OCI-LY3 (cell line): ENCODE measurements at regions not wholly inside any gene's neighbourhood (a gene's known extent, or its start where the extent isn't known, plus 50 kb on each side); places are given as distances from the start of the nearest gene placed in this dataset.

Source experiments
- EZH2phosphoT487 ChIP-seq: fragments of 200-600 bp; shearing (Covaris generic); IDR thresholded peaks from 2 replicates; pipeline ENCODE4 v1.6.1; 2018; ENCODE audit warnings: antibody characterized with exemption, mixed run types, low read depth
- TF ChIP-seq, protein P1 (sequence below): fragments of 200-600, 300-600 bp; sonication (generic); IDR thresholded peaks from 2 replicates; pipeline ENCODE4 v1.5.1; 2014; ENCODE audit warnings: antibody characterized with exemption, low read length, low read depth

DNA sequence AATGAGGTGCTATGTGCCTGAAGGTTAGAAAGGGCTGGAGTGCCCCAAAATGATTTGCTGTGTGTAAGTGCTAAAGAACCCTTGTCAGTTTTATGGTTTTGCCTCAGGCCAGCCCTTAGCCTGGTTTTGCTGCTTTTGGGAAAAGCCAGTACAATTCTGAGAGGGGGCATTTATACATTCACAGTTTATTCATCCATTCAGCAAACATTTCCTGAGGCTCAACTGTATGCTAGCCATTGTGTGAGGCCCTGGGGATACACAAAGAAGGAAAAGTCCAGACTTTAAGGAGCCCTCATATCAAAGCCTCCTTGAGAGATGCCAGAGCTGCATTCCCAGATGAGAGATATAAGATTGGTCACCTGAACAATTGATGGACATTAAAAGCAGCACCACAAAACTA, 115.2 kb upstream of the PLCXD3 start:
- TF ChIP-seq, protein P1, sequence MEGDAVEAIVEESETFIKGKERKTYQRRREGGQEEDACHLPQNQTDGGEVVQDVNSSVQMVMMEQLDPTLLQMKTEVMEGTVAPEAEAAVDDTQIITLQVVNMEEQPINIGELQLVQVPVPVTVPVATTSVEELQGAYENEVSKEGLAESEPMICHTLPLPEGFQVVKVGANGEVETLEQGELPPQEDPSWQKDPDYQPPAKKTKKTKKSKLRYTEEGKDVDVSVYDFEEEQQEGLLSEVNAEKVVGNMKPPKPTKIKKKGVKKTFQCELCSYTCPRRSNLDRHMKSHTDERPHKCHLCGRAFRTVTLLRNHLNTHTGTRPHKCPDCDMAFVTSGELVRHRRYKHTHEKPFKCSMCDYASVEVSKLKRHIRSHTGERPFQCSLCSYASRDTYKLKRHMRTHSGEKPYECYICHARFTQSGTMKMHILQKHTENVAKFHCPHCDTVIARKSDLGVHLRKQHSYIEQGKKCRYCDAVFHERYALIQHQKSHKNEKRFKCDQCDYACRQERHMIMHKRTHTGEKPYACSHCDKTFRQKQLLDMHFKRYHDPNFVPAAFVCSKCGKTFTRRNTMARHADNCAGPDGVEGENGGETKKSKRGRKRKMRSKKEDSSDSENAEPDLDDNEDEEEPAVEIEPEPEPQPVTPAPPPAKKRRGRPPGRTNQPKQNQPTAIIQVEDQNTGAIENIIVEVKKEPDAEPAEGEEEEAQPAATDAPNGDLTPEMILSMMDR, result no peak
- no peak for TF ChIP-seq EZH2phosphoT487
